Islet precursor cell (in vitro differentiated cells): ENCODE measurements at regions not wholly inside any gene's neighbourhood (a gene's known extent, or its start where the extent isn't known, plus 50 kb on each side); places are given as distances from the start of the nearest gene placed in this dataset.

ENCODE experiments used
- DNase-seq: peaks from one replicate; pipeline ENCODE4 v3.0.0-alpha.2; 2018

DNA sequence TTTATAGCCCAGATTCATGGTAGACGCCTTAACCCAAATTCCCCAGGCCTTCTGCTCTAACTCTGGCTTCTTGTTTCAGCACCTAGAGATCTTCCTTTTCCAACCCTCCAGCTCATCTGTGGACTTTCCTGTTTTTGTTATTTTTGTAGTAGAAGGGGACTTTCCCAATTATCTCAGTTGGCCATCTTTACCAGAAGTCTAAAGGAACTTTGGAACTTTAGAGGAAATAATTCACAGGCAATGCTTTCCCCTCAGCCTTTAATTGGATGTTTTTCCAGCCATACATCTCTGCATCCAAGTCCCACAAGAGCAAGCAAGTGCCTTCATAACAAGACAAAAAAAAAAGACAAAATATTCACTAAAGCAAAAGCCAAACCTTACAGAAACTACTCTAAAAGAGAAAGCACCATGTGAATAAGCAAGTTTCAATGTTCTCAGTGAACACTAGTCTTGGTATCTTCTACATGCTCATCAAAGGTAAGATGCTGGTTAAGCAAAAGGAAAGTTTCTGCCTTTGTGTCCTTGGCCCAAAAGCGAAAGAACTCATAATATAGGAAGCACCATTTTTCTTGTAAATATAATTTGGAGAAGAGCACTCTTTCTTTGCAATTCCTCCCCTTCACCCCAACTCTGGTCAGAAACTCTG lies 377.3 kb downstream of the SETD4 start:
- no peak for DNase-seq

DNA sequence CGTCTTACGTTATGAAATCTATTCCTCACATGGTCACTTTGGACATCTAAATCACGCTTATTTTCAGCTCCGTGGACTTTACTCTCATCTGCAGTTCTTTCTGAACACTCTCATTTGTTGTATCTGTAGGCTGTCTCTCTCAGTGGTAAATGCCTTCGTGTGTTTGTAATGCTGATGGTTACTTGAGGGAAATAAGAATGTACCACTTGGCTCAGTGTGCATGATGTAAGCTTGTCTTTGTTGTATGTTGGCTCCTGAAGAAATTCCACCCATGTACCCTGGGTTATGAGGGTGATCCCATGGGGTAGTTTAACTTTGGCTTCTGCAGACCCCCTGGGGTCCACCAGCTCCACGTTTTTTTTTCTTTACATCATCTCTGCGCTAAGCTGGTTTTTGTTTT lies 378.4 kb downstream of the SETD4 start:
- no peak for DNase-seq

DNA sequence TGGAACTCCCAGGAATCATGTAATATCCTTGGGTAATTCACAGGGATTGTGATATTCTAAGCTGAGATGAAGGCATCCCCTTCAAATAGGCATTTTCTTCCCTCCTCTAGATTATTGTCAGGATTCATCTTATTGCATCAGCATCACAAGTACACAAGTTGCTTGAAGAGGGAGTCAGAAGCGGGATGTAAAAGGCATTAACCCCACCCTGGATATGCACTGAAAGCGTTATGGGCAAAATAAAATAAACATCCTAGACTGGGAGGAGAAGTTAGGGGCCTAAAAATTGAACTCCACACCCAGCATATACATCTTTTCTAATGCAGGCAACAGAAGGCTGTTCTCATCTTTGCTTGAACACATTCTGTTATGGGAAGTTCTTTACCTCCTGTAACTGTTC lies 381.2 kb downstream of the SETD4 start:
- no peak for DNase-seq

DNA sequence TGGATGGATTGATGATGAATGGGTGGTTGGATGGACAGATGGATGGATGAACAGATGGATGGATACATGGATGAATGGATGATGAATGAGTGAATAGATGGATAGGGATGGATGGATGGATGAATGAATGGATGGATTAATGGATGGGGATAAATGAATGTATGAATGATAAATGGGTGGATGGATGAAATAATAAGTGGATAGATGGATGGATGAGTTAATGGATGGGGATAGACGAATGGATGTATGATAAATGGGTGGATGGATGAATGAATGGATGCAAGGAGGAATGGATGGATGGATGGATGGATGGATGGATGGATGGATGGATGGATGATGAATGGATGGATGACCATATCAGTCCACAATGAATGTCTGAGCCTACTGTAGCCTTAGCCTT lies 381.9 kb downstream of the SETD4 start:
- no peak for DNase-seq

DNA sequence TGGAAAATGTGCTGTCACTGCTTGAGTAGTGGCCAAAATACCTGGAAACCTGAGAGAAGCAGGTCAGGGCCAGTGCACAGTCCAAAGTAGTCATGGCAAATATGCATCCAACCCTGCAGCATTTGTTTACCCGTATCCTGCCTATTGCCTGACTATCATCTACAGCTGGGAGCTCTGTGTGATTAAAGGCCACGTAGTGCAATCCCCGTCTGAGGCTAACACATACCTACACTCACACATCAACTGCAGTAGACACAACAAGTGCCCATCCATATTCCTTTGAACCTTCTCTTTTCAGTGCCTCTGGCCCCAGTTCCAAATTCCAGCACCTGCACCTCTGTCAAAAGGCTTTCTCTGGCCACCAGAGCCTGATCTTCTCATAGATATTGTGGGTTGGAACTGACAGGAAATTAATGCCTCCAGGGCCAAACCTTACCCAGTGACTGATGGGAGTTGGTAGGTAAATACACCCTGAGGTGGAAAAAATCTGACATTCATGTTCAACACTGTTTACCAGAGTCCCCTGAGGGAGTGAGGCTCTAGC lies 383.0 kb downstream of the SETD4 start:
- peak; percentile 55 for DNase-seq

DNA sequence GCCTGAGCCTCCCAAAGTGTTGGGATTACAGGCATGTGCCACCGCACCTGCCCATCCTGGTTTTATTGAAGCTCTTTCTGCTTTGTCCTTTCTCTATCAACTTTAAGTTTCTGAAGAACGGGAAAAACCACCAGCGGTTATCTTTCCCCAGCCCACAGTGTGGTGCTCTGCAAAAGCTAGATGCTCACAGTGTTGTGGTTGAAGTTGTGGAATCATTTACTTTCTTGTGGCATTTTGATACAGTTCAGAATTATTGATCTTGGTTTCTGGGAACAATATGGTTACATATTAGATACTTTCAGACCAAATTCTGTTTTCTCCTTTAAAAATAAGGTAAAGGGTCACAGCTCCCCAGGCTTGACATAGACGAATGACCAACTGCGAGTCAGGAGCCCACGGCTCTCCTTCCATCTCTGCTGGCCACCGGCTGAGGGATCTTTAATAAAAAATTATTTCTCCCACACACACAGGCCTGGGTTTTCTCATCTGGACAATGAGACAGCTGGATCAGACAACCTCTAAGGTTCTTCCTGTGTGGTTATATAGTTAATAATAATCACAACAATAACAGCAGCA lies 385.3 kb downstream of the SETD4 start:
- no peak for DNase-seq

DNA sequence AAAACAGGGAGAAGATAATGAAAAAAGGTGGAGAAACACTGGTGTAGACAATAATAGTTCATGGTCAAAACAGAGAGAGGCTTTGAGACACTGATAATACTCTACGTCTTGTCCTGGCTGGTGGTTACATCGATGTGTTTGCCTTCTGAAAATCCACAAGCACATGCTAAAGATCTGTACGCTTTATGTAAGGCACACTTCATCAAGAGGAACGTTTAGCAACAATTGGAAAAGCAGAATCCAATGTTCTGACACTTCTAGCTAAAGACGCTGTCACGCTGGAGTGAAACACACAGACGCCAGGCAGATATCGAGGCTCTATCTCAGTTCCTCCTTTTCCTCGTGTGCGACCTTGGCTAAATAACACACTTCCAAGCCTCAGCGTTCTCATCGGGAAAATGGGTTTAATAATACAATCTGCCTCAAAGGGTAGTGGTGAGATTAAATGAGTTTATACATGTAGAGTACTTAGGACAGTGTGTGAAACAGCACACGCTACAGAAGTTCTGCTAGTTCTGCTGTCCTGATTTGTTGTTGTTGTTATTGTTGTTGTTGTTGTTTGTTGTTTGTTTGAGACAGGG lies 386.1 kb downstream of the SETD4 start:
- no peak for DNase-seq

DNA sequence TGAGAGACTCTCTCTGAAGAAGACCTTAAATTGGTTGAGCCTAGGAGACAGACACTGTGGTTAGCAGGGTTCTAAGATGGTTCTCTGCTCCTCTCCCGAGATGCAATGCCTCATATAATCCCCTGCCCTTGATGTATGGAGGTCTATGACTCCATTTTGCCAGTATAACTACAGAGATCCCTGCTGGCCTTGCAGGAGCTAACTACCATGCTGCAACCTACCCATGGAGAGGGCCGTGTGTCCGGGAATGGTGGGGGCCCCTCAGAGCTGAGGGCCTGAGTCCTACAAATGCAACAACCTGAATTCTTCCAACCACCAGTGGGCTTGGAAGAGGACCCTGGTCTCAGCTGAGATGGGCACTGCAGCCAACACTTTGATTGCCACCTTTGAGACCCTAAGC lies 388.0 kb downstream of the SETD4 start:
- DNase-seq: no peak

DNA sequence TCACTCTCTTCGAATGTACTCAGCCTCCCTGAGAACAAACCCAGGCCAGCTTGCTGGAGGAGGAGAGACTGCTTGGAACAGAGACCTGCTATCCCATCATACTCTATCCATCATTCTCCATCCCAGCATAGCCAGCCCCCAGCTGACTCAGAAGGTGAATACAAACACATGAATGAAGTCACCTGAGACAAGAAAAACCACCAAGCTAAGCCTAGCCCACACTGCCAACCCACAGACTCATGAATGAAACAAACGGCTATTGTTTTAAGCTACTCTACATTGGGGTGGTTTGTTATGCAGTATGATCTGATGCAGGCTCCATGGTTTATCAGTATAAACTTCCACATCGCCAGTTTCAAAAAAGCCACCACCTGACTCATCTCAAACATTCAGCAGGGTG lies 395.6 kb downstream of the SETD4 start:
- peak; percentile 59 for DNase-seq

DNA sequence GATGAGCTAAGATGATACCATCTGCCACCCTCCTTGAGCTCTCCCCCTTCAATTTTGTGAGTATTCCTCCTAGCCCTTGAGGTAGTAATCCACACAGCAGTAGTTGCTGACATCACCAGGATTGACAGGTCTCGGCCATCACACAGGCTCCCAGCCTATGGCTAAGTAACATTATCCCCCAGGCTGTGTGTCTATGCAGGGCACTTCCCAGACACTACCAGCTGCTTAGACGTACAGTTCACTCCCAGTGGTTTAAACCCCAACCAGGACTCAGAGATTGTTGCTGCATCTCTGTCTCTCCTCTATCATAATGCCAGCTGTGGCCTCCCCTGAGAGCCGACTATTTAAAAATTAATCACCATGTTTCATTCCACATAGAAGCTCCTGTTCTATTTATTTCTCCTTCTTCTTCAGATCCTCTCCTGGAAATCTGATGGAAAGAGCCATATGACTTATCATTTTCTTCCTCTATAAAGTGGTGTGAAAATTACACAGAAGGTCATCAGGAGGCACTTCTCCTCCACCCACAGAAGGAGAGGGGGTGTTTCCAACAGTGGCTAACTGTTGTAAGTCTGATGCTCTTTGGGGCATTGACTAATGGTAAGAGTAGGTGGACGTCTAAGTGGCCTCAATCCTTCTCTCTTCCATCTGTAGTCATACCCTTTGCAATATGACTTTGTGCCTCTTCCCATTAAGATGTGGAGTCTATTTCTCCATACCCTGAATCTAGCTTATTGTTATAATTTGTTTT lies 396.3 kb downstream of the SETD4 start:
- no peak for DNase-seq

DNA sequence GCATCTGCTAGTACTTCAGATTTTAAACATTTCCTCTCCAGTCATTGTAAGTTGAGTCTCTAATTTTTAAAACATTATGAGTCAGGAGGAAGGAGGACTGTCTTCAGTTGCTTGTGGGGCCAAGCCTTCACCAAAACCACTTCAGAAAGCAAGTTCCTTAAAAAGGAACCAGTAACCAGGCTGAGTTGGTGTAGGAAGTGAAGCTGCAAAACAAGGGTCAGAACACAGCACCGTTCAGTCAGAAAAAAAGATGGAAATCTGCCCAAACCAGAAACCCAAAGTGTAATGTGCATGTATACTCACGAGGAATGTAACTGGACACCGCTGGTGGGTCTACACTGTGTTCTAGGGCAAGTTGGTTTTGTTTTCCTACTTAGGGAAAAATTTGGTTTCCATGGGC lies 402.1 kb downstream of the SETD4 start:
- no peak for DNase-seq

DNA sequence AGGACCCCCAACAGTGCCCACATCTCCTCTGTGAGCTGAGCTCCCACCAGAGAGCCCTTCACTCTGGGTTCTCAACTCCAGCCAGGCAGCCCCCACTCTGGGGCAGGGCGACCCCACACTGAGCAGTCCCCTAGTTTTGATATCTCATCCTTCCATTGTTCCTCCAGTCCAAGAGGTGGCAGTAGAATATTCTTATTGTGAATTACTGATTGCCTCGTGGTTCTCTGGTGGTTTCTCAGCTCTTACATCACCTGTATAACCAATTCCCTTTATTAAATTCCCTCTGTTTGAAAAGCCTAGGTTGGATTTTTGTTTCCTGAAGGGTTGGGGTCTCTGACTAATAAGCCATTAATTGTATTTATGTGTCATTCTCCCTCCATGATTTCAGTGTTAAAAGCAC lies 407.5 kb downstream of the SETD4 start:
- DNase-seq: no peak

DNA sequence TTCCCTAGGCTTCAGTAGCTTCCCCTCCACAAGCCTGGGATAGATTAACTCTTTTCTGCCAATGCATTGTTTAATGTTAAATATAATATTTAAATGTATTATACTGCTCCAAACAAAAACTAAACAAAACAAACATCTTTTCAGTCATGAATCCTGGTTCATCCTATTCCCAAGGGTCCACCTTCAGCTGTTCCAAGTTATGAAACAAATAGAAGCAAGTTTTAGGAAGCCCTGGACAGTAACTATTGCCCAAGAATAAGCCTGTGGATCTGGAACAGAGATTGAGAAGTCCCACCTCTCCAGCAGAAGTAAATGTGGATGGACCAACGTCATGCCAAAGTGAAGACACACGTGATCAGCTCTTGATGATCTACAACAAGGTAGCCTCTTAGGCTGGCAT lies 408.1 kb downstream of the SETD4 start:
- no peak for DNase-seq

DNA sequence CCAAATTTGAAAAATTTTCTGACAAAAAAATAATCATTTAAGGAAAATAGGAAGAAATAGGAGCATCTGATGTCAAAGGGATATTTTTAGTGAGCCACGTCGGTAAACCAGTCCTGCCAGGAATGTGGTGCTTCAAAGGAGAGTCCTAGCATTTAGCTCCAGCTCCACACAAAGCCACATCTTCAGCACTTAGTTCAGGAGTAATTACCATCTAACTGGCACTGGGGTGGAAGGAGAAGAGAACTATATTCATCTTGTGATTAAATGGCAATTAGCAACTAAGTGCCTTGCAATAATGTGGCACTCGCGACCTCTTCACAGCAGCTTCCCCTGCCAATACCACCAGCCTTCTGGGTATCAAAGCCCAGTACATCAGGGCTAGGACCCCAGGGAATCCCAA lies 409.1 kb downstream of the SETD4 start:
- DNase-seq: no peak

DNA sequence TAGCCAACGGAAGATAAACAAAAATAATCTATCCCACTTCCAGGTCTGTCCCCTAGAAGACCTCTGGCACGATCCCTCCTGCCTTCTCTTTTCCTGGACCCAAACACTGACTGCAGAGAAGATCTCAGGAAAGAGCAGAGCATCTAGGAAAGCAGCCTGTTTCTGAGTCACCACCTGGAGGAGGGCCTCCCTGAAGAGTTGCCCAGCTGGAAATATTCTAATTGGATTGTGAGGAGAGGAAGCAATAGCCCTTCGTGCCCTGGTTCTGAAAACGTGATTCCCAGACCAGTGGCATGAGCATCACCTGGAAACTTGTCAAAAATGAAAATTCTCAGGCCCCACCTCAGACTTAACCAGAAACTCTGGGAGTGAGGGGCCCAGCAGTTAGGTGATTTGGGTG lies 411.1 kb downstream of the SETD4 start:
- DNase-seq: peak; percentile 63

DNA sequence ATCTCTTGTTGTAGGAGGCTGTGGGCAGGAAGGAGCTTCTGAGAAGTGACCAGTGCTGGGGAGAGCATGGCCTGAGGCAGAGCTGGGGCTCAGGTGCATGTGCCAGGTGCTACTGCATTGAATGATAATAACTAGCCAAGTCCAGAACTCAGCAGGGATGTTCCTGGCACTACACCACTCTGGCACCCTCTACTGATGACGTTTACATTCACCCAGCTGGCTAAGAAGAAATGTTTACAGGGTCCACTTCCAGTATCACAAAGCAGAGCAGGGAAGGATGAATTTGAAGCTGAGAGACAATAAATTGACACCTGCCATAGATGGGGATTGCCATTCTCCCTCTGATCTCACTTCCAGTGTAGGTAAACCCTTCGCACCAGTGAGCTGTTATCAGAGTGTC lies 411.8 kb downstream of the SETD4 start:
- DNase-seq: no peak

DNA sequence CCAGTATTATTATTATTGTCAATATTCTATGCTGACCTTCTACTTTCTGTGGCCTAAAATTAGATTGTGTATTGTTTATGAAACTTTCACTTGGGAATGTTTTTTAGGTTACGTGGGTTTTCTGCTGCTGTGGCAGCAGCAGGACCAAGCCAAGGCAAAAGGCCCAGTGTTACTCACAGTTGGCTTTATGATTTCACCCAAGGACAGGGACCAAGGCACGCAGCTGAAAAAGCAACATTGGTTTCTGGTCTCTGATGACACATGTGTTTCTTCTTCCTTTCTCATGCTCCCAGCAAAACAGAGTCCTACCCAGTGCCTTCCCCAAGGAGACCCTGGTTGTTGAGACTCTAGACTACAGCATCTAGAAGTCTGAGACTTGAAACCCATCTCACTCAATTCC lies 413.7 kb downstream of the SETD4 start:
- DNase-seq: no peak

DNA sequence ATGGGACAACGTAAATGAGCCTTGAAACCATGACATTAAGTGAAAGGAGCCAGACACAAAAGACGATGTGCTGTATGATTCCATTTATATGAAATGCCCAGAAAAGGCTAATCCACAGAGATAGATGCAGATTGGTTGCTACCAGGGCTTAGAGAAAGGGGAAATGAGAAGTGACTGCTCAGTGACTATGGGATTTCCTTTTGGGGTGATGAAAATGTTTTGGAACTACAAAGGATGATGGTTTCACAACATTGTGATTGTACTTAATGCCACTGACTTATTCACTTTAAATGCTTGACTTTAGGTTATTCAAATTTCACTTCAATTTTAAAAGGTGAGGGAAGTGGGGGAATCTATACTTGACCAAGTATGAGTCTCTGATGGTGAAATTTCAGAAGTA lies 414.3 kb downstream of the SETD4 start:
- DNase-seq: no peak

DNA sequence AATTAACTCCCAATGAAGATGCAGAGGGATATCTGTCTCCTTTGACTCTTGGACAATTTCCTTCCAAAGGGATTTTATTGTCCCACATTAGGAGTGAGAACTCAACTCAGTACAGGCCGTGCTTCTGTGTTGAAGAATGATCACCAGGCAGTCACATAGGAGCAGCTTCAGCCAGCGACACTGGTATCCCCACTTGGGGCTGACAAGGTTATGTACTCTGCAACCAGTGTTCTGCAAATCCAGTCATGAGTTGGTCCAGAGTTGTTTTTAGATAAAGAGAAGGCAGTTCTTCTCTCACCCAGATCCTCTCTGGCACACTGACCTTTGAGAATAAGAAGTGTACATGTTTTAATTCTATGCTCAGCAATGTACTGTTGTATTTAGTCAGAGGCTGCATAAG lies 415.8 kb downstream of the SETD4 start:
- DNase-seq: no peak

DNA sequence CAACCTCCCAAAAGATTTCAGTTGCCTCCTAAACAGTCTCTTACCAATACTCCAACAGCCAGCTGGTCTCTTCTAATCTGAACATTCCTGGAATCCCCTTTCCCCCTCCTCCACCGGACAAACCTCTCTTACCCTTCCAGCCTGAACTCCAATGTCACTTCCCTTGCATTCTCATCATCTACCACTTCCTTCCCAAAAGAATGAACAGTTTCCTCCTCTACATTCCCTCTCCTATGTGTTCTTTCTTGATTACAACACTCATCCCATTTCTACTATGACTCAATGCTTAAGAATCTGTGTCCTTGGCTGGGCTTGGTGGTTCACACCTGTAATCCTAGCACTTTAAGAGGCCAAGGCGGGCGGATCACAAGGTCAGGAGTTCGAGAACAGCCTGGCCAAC lies 417.1 kb downstream of the SETD4 start:
- DNase-seq: no peak

DNA sequence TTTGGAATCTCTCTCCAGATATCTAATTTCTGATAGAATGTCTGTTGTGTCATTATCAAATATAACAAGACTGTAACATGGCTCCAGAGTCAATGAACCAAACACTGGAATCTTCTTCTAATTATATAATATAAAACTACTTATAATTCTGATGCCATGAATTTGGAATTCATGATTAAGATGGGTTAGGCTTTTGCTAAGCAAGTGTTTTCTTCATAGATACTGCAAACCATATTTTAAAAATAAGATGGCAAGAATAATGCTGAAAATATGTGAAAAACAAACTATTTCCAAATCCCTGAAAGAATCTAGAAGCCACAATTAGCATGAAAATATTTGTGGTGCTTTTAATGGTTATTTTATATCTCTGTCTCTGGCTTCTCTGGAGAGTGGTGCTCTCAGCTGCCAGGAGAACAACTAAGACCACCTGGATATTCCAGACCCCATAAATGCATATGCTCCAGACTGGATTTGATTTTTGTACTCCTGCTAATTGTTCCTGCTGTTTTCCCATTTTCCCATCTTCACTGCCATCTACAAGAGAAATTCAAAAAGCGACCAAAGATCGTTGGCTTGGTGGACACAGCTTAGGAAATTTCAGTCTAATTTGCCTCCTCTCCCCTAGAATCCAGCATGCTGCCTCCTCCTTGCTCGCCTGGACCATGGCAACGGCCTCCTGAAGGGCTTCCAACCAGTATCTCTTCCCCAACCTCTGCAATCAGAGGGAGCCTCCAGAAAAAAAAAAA lies 418.9 kb downstream of the SETD4 start:
- DNase-seq: no peak

DNA sequence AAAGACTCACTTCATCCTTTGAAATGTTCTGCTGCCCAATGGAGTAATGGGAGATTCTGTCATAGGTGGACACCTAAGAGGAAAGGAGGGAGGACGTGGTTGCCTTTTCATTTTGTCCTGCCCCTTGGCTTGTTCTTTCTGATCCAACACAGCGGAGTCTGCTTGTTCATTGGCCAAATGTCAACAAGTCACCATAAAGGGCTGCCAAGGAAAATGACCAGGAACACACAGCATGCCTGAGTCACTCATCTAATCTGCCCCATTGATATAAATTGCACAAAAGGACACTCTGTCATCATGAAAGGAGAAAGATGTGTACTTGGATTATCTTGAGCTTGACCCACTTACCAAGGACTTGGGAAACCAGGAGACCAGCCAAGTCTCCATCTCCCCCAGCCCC lies 422.9 kb downstream of the SETD4 start:
- DNase-seq: no peak

DNA sequence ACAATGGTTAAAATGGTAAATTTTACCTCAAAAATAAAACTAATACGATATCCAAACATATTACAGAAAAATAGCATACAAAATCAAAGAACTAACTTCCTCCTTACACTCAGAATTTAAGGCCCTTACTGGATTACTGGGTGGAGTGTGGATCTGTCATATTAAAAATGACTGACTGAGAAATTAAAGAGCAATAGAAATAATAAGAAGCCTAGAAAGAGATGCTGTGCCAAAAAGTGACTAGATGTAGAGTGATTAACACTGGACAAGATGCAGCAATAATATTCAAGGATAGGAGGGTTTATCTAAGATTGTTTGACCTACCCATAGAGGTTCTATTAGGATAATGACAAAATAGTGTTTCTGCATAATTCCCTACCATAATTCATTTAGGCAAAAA lies 424.3 kb downstream of the SETD4 start:
- no peak for DNase-seq
